ENCODE measurements at regions not wholly inside any gene's neighbourhood (a gene's known extent, or its start where the extent isn't known, plus 50 kb on each side); places are given as distances from the start of the nearest gene placed in this dataset.

DNA sequence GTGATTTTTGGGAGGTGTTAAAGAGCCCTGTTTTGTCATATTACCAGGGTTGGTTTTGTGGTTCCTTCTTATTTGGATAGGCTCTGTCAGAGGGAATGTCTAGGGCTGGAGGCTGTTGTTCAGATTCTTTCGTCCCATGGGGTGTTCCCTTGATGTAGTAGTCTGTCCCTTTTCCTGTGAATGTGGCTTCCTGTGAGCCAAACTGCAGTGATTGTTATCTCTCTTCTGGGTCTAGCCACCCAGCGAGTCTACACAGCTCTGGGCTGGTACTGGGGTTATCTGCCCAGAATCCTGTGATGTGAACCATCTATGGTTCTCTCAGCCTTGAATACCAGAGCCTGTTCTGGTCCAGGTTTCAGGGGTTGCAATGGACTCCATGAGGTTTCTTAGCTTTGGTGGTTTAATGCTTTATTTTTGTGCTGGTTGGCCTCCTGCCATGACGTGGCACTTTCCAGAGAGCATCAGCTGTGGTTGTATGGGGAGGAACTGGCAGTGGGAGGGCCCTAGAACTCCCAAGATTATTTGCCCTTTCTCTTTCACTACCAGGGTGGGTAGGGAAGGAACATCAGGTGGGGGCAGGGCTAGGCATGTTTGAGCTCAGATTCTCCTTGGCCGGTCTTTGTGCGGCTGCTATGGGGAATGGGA is 78.8 kb downstream of the SPRY2 start:
- TF ChIP-seq CTCF (IDR thresholded peaks at IDR 0.05), result no peak
- TF ChIP-seq POLR2A (IDR thresholded peaks at IDR 0.05), result no peak
